NT2/D1 (cell line): ENCODE measurements at regions not wholly inside any gene's neighbourhood (a gene's known extent, or its start where the extent isn't known, plus 50 kb on each side); places are given as distances from the start of the nearest gene placed in this dataset.

Source experiments
- YY1 ChIP-seq: IDR thresholded peaks from 2 replicates; pipeline ENCODE4 v1.6.1; 2011; ENCODE audit not compliant: insufficient read length, insufficient read depth
- ZNF274 ChIP-seq: IDR thresholded peaks from 2 replicates; pipeline ENCODE4 v1.6.1; 2011; ENCODE audit warnings: mild to moderate bottlenecking, low read depth, low read length

- TF ChIP-seq ZNF274 = no peak
- TF ChIP-seq YY1 = no peak
These were observed 176.7 kb downstream of the SMARCA1 start for GRCh38 chrX:129346574-129346973.
